ENCODE measurements at regions not wholly inside any gene's neighbourhood (a gene's known extent, or its start where the extent isn't known, plus 50 kb on each side); places are given as distances from the start of the nearest gene placed in this dataset.

- ChIA-PET POLR2A (no interaction called here), CTCF (interaction anchor here (1.0 to 1.7 kb wide), 2 partner anchors 12 to 23 kb away, joined by 3 to 9 read pairs; no protein-coding TSS in a partner anchor)
- no peak for TF ChIP-seq CTCF (IDR thresholded peaks at IDR 0.05; ENCODE audit: insufficient read depth, low read length, missing control alignments)
- no peak overlapping the region for H3K4me3 ChIP-seq (ENCODE audit: low read depth, low read length)
- DNase-seq (ENCODE audit: low read depth, low spot score): no peak
Measured at GRCh38 chr3:25009665-25010064, 418.4 kb upstream of the RARB start.

GRCh38 chr3:25015599-25015998, 412.5 kb upstream of the RARB start:
- POLR2A ChIA-PET: no interaction called here

GRCh38 chr3:25018909-25019308, 409.2 kb upstream of the RARB start:
- POLR2A ChIA-PET: no interaction called here
- CTCF ChIA-PET: interaction anchor here (1.4 to 1.8 kb wide), 4 partner anchors 13 to 574 kb away, joined by 4 to 9 read pairs (median 6); no protein-coding TSS in a partner anchor
- TF ChIP-seq CTCF (IDR thresholded peaks at IDR 0.05; ENCODE audit: insufficient read depth, low read length, missing control alignments): no peak
- DNase-seq (ENCODE audit: low read depth, low spot score): no peak
- H3K4me3 ChIP-seq (ENCODE audit: low read depth, low read length): no peak overlapping the region

More at GRCh38 chr3:25015599-25015998, 412.5 kb upstream of the RARB start:
- CTCF ChIA-PET: interaction anchor here (0.6 to 1.3 kb wide), 2 partner anchors 8 to 577 kb away, joined by 3 to 4 read pairs; no protein-coding TSS in a partner anchor
- no peak overlapping the region for H3K4me3 ChIP-seq (ENCODE audit: low read depth, low read length)
- DNase-seq (ENCODE audit: low read depth, low spot score): no peak
- no peak for TF ChIP-seq CTCF (IDR thresholded peaks at IDR 0.05; ENCODE audit: insufficient read depth, low read length, missing control alignments)

GRCh38 chr3:25019506-25019905, 408.6 kb upstream of the RARB start:
- DNase-seq (ENCODE audit: low read depth, low spot score): no peak
- TF ChIP-seq CTCF (IDR thresholded peaks at IDR 0.05; ENCODE audit: insufficient read depth, low read length, missing control alignments): no peak
- POLR2A ChIA-PET: no interaction called here
- CTCF ChIA-PET: interaction anchor here (0.8 to 1.8 kb wide), 6 partner anchors 12 to 575 kb away, joined by 4 to 9 read pairs (median 4); no protein-coding TSS in a partner anchor
- H3K4me3 ChIP-seq (ENCODE audit: low read depth, low read length): no peak overlapping the region

- peak; percentile 66 for TF ChIP-seq CTCF (IDR thresholded peaks at IDR 0.05; ENCODE audit: insufficient read depth, low read length, missing control alignments)
- DNase-seq (ENCODE audit: low read depth, low spot score): no peak
- no peak overlapping the region for H3K4me3 ChIP-seq (ENCODE audit: low read depth, low read length)
- ChIA-PET CTCF (interaction anchor here (0.9 to 4.2 kb wide), 26 partner anchors 8 to 583 kb away, joined by 3 to 91 read pairs (median 5); partner anchors contain the start of gene RARB), POLR2A (no interaction called here)
Measured at GRCh38 chr3:25021816-25022215, 406.2 kb upstream of the RARB start.

- no peak for DNase-seq (ENCODE audit: low read depth, low spot score)
- no peak overlapping the region for H3K4me3 ChIP-seq (ENCODE audit: low read depth, low read length)
- CTCF ChIA-PET: interaction anchor here (1.6 to 4.2 kb wide), 3 partner anchors 12 to 570 kb away, joined by 4 to 91 read pairs (median 85); no protein-coding TSS in a partner anchor
- TF ChIP-seq CTCF (IDR thresholded peaks at IDR 0.05; ENCODE audit: insufficient read depth, low read length, missing control alignments): no peak
- POLR2A ChIA-PET: no interaction called here
Measured at GRCh38 chr3:25023876-25024275, 404.2 kb upstream of the RARB start.

Data from AG04449 (cell line).